ENCODE measurements at regions not wholly inside any gene's neighbourhood (a gene's known extent, or its start where the extent isn't known, plus 50 kb on each side); places are given as distances from the start of the nearest gene placed in this dataset.

DNA sequence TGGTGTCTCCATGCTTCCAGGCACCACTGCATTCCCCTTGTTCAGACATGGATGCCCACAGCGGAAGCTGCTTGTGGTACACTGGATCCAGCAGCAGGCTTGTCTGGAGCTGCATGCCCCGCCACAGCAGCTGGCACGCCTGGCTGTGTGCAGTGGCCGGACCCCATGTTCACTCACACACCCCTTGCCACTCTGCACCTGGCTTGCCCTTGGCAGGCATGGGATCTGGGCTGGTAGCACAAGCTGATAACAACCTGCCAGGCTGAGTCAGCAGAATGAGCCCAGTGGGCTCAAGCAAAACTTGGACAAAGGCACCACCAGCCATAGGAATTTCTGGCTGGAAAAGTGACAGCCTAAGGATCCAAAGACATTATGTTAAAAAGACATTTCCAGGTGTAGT lies 91.8 kb upstream of the TMEM168 start:
- TF ChIP-seq POLR2A (IDR thresholded peaks at IDR 0.05): no peak
- TF ChIP-seq, protein P1, sequence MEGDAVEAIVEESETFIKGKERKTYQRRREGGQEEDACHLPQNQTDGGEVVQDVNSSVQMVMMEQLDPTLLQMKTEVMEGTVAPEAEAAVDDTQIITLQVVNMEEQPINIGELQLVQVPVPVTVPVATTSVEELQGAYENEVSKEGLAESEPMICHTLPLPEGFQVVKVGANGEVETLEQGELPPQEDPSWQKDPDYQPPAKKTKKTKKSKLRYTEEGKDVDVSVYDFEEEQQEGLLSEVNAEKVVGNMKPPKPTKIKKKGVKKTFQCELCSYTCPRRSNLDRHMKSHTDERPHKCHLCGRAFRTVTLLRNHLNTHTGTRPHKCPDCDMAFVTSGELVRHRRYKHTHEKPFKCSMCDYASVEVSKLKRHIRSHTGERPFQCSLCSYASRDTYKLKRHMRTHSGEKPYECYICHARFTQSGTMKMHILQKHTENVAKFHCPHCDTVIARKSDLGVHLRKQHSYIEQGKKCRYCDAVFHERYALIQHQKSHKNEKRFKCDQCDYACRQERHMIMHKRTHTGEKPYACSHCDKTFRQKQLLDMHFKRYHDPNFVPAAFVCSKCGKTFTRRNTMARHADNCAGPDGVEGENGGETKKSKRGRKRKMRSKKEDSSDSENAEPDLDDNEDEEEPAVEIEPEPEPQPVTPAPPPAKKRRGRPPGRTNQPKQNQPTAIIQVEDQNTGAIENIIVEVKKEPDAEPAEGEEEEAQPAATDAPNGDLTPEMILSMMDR (IDR thresholded peaks at IDR 0.05 in 8 of 11, conservative IDR thresholded peaks at IDR 0.05 in 3 of 11): no peak
- TF ChIP-seq POLR2AphosphoS5 (IDR thresholded peaks at IDR 0.05): peak in 1 of 3 donors; percentile 16

All from spleen (tissue), 7 donors.